Activated CD4-positive, alpha-beta T cell treated with anti-CD3 and anti-CD28 coated beads, Interleukin-2, amount 50 U/mL, for 4 hours (primary cell): ENCODE measurements at regions not wholly inside any gene's neighbourhood (a gene's known extent, or its start where the extent isn't known, plus 50 kb on each side); places are given as distances from the start of the nearest gene placed in this dataset.
"Not testable (repeated sequence)": the region's sequence is repeated elsewhere in the genome, so short reads cannot be mapped to it uniquely, and the experiment has no call there.

ENCODE experiments used
- DNase-seq, 2 experiments: peaks; one replicate each; pipeline ENCODE4 v3.0.0-alpha.2; 2020

DNA sequence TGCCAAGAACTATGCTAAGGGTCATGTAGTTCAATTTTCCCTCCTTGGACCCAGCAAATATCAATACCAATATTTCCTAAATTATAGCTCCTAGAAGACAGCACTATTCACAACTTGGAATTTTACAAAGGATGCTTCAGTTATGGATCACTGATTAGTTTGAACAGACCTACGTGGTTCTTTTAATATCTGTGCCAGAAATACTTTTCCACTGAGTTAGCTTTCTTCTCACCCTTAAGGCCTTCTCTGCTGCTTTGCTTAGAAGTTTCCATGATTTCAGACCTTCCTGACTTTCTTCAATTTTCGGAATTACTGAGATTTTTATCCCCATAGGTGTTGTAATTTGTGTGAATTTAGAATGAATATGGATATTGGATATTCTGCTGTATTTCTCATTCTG is 380.4 kb downstream of the PSAT1 start:
- DNase-seq: no peak

DNA sequence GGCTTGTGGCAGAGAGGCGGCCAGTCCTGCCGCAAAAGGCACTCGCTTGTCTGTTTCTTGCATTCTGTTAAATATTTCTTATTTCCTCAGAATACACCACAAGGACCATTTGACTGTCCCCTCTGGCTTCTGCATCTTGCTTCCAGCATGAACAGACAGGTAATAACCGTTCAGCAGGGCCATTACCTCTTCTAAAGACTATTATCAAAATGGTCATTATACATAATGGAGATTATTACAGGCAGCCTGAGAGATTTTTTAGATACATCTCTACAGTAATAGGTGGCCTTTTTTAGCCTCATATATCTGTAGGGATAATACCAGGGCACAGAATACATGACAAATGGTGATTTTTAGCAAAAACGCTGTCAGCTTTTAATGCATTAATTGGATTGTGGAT is 382.0 kb downstream of the PSAT1 start:
- DNase-seq: no peak

DNA sequence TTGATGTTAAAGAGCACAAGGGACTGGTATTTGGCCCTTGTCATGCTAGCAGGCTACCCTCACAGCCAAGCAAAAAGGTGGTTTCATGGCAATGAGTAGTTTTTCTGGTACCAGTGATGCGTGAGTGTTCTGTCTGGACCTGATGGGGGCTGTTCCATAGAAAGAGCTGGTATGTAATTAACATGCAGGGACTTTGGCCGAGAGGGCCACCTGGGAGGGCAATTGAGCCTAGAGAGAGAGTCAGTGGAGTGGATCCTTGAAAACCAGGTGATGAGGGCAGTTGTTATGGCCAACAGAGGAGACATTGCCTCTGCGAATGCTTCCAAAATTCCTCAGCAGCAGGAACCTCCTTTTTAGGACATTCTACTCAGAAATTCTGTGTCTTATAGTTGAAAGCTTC is 383.3 kb downstream of the PSAT1 start:
- DNase-seq: no peak

DNA sequence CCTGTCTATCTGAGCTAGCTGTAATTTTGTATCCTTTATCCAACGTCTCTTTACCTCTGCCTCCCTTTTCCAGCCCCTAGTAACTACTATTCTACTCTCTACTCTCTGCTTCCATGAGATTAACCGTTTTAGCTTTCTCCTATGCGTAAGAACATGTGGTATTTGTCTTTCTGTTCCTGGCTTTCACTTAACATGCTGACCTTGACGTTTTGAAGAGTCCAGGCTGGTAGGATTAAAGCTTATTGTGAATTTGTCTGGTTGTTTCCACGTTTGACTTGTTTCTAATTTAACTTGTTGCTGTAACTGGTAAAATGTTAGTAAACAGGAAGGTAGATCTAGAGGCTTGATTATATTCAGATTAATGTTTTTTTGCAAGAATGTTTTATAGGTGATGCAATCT is 385.3 kb downstream of the PSAT1 start:
- no peak for DNase-seq

DNA sequence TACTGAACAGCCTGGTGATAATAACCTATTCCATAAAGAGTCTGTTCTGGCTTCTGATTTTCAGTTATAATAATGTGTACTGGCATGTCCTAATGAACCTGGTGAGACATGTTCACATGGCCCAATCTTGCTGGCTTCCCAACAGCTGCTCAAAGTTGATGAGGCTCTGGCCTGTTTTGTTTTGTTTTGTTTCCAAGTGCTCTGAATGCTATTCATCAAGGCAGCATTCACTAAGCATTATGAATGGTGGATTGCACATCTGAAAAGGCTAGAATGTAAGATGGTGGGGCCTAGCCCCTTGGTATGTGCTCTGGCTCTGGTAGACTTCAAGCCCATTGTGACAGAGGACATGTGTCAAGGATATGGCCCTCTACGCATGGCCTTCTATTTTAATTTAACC is 388.5 kb downstream of the PSAT1 start:
- DNase-seq: no peak

DNA sequence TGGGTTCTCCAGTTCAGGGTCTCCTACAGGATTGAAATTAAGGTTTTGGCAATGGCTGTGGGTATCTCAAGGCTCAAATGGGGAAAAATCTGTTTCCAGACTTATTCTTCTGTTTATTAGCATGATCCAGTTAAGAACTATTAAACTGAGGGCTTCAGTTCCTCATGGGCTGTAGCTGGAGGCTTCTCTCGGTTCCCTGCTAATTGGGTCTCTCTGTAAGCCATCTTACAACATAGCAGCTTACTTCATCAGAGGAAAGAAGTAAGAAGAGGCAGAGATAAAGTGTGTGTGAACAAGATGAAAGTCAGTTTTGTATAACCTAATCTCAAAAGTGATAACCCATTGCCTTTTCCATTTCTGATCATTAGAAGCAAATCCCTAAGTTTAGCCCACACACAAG is 391.9 kb downstream of the PSAT1 start:
- no peak for DNase-seq

DNA sequence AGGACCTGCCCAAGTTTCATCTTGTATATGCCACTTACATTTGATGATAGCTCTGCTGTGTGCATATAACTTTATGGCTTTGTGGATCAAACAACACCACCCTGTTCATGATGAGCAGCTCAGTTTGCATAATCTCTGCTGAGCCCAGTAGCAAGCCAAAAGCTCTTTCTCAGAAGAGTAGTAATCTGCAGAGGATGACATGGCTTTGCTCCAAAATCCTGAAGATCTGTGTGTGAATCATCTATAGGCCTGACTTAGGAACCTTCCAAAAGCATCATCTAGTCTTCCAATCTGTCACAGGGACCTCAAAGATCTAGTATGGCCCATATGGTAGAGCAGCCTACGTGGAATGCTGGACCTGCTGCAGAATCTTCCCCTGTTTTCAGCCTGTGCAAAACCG is 394.6 kb downstream of the PSAT1 start:
- DNase-seq: no peak

DNA sequence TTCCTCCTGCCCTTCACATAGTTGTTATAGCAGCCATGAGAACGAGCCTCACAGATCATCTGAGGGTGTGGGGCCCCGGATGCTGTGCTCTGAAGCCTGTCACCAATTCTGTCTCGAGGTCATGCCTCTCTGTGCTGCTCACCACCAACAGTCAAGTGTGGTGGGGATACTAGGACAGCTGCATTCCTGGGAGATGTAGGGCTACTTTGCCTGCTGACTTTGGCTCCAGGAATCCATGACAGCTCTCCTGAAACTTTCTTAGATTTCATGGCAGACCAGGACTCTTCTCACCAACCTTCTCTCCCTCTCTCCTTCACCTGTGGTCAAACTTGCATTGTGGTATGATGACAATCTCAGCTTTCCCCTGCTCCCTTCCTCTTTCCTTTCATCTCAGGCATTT is 395.9 kb downstream of the PSAT1 start:
- DNase-seq: no peak

DNA sequence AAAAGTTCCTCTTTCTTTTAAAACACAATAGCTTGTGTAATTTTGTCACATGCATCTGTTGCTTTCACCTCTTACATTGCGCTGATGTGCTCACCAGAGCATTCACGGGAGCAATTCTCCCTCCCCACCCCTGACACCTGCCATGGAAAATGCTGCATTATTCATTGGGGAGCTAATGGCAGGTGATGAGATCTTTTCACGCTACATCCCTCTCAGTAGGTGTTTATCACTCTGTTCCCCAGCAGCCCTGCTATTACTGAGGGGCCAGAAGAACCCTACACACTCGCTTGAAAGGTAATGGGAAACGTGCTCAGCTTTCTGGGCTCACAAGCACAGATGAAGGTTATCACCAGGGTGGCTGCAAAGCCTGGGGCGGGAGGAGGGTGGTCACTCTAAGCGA is 398.0 kb downstream of the PSAT1 start:
- no peak for DNase-seq

DNA sequence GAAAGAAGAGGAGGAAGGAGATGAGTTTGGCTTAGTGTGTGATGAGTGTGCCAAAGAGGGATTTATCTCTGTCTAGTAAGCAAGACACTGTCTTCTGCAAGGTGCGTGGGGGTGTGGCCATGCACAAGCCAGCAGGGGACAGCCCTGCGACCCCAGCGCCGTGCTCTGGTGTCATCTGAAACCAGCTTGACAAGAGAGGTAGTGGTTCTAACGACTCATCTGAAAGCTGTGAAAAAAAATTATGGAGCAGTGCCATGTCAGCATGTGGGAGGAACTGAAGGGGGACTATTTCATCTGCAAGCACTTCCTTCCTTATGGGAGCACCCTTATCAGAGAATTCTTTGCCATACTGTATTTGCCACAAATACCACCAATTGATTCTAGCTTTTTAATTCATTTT is 398.6 kb downstream of the PSAT1 start:
- DNase-seq: no peak

DNA sequence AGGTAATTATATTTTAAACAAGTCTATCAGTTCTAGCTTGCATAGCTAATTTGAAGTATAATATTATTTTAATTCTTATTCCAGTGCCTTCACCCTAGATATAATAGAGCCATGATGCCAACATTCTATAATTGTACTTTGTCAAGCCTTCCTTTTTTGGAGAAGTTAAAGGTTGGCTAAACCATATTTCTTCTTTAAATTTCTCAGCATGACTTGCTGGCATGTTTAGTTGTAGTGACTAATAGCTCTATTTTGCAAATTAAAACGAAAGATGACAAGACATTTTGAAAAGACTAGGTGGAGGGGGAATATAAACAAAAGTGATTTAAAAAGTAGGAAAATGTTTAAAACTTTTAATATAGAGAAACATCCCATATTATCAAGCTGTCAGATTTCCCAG is 400.7 kb downstream of the PSAT1 start:
- DNase-seq: no peak

DNA sequence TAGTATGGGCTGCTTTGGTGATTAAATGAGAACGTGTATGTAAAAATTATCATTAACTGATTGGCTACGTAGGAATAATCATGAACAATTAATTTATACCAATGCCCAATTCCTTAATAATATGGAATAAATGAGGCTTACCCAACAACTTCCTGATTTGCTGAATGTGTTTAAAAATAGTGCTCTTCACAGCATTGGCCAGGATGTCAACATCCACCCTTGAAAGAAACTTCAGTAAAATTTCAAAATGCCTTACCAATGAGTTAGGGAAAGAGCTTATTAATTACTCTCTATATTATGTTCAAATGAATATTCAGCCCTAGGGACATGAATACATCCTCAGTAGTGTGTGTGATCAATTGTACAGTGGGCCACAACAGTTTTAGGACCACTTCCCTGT is 401.4 kb downstream of the PSAT1 start:
- DNase-seq: no peak

DNA sequence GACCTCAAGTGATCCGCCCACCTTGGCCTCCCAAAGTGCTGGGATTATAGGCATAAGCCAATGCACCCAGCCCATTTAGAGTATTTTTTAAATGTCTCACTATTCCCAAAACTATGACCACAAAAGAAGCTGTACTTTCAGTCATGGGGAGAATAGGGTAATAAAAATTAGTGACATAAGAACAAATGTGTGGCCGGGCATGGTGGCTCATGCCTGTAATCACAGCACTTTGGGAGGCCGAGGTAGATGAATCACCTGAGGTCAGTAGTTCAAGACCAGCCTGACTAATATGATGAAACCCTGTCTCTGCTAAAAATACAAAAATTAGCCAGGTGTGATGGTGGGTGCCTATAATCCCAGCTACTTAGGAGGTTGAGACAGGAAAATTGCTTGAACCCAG is 402.3 kb downstream of the PSAT1 start:
- DNase-seq: not testable (repeated sequence)

DNA sequence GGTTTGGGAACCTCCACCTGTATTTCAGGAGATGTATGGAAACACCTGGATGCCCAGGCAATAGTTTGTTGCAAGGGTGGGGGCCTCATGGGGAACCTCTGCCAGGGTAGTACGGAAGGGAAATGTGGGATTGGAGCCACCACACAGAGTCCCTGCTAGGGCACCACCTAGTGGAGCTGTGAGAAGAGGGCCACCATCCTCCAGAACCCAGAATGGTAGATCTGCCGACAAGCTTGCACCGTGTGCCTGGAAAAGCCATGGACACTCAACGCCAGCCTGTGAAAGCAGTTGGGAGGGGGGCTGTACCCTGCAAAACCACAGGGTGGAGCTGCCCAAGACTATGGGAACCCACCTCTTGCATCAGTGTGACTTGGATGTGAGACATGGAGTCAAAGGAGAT is 407.2 kb downstream of the PSAT1 start:
- DNase-seq: not testable (repeated sequence)

DNA sequence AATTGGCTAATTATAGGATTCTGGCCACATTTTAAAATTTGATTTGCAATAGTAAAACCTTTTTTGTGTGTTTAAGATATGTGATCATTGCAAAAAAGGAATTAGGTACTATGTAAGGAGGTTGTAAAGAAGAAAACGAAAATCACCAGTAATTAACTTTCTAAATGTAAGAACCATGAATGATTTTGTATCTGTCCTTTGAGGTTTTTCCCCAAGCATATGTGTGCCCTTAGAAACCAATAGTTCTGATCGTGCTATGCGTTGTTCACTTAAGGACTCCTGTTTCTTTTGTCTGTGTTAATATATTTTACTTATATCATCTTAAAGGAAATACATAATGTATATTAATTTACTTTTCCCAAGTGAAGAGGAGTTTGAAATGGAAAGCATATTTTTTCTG is 410.2 kb downstream of the PSAT1 start:
- DNase-seq: no peak

DNA sequence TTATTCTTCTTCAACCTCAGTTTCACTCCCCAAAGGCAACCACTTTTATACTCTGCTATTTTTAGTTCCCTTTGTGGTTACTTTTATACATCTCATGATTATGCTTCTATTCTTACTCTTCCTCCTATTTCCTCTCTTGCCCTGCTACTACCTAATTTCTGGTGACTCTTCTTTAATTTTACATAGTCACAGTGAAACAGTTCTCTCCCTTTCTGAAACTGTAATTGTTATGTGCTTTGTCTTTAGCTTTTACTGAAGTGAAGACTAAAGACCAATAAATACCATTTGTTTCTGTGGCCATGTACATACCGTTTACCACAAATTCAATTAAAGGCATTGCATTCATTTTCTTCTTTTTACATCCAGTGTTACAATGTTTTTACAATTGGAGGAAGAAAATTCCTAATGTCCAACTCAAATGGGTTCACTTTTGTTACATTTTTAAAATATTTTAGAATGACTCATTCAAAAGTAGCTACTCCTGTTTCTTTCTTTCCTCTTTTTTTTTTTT is 410.6 kb downstream of the PSAT1 start:
- DNase-seq: no peak

DNA sequence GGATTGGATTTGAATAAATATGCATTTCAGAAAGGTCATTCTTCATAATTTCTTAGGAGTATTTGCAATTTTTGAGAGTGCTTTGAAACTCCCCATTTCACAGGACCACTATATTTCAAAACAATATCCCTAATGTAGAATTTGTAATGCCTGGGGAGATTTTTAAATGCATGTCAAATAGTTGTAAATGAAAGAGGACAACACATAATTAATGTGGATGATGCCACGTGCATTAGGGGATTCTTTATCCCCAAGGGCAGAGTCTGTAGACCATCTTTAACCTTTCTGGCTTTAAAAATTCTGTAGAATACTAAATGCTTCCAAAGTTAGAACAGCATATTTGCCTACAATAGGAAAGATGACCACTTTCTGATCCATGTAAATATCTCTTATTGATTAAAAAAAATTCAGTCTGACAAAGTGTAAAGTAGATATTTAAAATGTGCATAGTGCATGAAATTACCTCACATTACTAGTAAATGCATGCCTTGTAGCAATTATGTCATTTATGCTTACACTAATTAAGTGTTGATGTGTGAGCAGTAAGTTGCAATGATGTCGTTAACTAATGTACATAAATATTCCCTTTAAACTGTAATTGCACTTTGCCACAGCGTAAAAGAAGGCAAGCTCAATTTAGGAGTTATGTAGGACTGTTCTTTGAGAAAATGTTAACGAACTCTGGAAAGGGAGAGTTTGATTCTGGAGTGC is 416.1 kb downstream of the PSAT1 start:
- no peak for DNase-seq

DNA sequence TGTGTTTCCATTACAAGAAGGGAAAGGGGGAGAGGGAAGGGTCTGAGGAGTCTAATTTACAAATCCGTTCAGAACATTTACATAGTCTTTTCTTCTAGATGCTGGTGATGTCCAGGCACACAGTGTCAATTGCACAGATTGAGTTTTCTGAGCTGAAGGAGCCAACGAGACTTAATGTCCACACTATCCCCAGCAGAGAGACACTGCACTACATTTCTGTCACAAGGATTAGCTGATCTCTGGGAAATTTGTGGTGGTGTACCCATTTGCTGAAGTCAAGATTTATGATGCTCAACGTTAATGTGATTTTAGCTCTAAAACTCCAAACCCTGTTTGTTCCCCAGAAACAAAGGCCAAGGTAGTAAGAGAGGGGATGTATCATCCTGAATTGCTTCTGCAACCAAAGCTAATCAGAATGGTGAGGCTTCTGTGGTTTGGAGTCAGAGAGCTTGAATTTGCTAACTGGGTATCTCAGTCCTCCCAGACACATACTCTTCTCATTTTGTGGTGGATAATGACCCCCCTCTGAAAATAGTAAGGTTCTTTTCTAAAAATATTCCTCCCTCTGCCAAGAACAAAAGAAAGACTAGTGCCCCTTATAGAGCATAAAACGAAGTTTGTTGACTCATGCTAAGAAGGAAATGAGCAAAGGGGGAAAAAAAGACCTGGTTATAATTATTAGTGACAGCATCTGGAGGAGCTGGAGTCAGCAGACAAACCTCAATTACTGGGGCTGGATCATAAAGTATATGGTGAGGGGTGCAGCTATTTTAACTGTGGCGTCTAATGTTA is 416.9 kb downstream of the PSAT1 start:
- DNase-seq: no peak

DNA sequence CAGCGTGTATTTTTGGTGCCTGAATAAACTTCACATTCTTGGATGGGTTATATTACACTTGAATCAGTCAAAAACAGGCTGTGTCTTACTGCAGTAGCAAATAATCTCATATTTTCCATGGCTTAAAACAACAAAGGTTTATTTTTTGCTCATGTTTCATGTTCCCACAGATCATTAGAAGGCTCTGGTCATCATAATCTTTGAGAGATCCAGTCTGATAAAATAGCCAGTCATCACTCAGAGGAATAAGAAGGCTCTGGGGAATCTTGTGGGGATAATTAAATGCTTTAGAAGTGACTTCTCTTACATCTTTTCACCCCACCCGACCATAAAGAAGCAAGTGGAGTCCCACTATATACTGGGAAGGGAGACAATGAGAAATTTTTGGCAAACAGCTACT is 417.7 kb downstream of the PSAT1 start:
- no peak for DNase-seq

DNA sequence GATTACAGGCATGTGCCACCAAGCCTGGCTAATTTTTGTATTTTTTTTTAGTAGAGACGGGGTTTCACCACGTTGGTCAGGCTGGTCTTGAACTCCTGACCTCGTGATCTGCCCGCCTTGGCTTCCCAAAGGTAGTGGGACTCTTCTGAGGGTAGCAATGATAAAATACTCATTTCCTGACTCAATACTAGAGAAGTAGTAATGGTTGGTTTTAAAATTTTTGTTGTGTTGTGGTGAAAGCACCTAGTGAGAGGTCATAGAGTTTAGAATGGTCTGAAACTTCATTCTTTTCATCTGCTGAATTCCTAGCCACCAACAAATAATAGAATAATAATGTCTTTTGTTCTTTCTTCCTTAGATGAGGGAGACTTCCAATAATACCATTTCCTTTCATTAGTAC is 422.1 kb downstream of the PSAT1 start:
- DNase-seq: not testable (repeated sequence)

DNA sequence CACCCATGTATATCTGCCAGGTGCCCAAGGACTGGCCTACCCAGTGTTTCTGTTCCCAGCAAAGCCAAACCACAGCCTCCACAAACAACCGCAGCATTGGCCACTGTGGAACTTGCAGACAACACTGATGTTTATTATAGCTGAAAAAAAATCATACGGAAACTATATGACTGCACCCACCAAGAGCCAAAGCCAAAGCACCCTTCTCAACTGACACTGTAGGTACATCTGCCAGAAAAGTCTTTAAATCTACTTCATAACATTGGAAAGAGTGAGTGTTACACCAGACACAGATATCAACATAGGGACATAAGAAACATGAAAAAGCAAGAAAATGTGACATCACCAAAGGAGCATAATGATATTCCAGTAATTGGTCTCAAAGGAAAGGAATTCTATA is 428.0 kb downstream of the PSAT1 start:
- no peak for DNase-seq

DNA sequence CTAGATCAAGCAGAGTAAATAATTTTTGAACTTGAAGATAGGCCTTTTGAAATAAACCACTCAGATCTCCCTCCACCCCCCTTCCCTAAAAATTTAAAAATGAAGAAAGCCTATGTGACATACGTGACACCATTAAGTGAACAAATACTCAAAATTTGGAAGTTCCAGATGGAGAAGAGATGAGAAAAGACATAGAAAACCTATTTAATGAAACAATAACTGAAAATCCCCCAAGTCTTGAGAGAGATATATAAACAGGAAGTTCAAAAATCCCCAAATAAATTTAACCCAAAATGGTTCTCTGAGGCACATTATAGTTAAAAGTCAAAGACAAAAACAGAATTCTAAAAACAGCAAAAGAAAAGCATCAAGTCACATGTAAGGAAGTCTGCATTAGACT is 428.6 kb downstream of the PSAT1 start:
- DNase-seq: no peak

DNA sequence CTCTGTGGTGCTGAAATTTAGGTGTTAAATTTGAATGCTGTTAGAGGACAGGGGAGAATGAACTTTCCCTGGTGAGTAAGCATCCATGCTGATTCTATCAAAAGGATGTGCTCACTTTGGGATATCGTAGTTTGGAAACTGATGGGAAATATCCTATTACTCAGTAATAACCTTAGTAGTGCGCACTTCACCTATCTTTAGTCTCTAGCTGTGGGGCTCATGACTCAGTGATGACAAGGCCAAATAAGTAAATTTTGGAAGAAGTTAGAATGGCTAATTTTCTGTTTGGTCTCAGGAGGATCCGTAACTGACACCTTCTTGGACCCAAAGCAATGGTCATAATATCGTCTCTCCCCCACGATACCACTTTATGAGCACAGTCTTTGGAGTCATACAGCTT is 448.4 kb downstream of the PSAT1 start:
- DNase-seq: no peak

DNA sequence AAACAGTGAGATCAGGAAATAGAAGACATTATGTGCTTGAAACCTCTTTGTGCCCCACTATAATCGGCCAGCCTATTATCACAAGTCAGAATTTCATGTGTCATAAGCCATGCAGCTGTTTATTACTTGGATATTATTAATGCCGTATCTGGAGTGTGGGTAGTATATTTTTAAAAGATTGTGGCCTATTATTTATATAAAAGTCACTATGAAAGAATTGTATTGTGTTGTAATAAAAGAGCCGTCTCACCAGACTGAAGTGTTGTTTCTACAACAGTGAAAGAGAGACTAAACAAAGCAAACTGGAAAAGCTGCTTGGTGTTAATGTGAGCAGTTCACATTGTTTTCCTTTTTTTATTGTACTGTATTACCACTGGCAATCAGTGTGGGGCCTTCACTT is 449.1 kb downstream of the PSAT1 start:
- no peak for DNase-seq

DNA sequence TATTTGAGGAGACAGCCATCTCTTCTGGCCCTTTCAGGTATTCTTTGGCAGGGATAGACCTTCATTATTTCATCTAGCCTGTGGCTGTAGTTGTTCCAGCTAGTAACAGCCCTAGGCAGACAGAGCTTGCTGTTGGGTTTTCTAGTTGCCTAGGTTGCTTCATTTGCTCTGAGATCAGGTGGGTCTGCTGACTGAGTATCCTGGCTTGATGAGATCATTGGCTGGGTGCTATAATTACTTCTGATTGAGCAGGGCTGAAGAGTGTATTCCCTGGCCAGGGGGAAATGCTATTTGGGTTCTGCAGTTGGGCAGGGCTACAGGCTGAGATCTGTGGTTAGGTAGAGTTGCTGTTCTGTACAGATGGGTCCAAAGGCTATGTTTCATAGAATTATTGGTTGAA is 456.1 kb downstream of the PSAT1 start:
- DNase-seq: no peak
